Activated gamma-delta T cell treated with Interleukin-2 at 50 U/mL for 16 hours (primary cell): ENCODE measurements at regions not wholly inside any gene's neighbourhood (a gene's known extent, or its start where the extent isn't known, plus 50 kb on each side); places are given as distances from the start of the nearest gene placed in this dataset.
"Not testable (repeated sequence)": the region's sequence is repeated elsewhere in the genome, so short reads cannot be mapped to it uniquely, and the experiment has no call there.

ENCODE experiments used
- DNase-seq: peaks from one replicate; pipeline ENCODE4 v3.0.0-alpha.2; 2020

- no peak for DNase-seq
Observed at GRCh38 chr2:150697596-150697995, 210.1 kb upstream of the RND3 start.

GRCh38 chr2:150695451-150696135 lies 208.1 kb upstream of the RND3 start:
- no peak for DNase-seq

- no peak for DNase-seq
Observed at GRCh38 chr2:150693556-150693955, 206.1 kb upstream of the RND3 start.

- DNase-seq = no peak
Observed at GRCh38 chr2:150690870-150691269, 203.4 kb upstream of the RND3 start.

- DNase-seq = no peak
Observed at GRCh38 chr2:150690261-150690660, 202.8 kb upstream of the RND3 start.

DNA sequence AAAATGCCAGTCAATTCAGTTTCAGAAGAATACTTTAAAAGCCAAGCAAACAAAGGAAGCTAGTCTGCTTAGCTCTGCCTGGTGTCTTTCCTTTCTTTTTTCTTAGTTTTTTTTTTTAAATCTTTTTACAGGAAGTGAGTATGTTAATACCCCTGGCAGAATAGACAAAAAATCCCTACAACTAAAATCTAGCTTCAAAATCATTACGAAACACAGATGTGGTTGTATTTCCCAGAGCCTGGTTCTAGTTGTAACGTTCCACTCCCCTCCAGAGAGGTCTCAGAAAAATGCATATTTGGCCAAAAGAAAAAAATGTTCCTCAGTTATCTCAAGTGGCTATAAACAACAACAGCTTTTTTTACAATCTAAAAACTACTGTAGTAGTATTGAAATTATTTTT lies 202.1 kb upstream of the RND3 start:
- no peak for DNase-seq

- no peak for DNase-seq
Observed at GRCh38 chr2:150688016-150688415, 200.5 kb upstream of the RND3 start.

- DNase-seq = no peak
Observed at GRCh38 chr2:150686391-150686790, 198.9 kb upstream of the RND3 start.

DNA sequence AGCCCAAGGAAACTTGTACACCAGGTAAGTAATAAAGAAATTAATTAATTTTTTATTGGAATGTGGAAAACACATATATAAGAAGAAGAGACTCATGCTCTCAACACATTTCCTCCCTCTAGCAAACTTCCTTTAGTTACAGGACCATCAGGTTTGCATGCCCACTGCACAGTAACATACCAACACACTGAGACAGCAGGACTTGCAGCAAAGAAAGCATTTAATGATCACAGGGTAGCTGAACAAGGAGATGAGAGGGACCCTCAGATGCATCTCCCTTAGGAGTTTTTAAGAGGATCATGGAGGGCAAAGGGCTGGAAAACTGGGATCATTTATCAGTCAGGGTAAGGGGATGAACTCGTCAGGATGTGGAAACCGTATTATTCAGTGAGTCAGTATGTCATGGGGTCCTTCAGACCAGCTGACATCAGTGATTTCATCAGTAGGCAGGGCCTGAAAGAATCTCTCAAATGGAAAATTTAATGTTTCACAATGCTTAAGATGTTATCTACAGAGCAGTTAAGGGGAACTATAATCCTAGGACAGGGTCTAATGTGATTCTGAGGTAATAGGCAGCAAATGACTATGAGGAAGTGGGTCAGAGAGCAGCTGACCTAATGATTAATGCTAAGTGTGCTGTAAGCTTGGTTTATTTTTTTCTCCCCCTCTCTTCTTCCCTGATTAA lies 193.8 kb upstream of the RND3 start:
- DNase-seq = no peak

GRCh38 chr2:150679456-150680120 lies 192.1 kb upstream of the RND3 start:
- no peak for DNase-seq

DNA sequence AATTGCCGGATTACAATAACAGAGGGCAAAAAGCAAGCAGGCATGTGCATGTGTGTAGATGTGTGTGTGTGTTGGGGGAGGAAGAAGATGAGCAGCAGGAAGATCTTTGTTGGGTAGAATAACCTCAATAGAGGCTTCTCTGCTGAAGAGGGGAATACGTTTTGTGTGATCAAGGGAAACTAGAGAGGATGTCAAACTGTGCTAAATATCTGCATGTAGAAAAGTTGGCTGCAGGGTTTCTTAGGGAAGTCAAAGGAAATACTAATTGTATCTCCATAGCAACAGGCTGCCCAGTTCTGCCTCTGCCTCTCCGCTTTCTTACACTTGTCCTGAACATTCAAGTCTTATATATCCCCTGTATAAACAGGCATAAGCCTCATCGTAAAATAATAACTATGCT lies 190.1 kb upstream of the RND3 start:
- DNase-seq = no peak

DNA sequence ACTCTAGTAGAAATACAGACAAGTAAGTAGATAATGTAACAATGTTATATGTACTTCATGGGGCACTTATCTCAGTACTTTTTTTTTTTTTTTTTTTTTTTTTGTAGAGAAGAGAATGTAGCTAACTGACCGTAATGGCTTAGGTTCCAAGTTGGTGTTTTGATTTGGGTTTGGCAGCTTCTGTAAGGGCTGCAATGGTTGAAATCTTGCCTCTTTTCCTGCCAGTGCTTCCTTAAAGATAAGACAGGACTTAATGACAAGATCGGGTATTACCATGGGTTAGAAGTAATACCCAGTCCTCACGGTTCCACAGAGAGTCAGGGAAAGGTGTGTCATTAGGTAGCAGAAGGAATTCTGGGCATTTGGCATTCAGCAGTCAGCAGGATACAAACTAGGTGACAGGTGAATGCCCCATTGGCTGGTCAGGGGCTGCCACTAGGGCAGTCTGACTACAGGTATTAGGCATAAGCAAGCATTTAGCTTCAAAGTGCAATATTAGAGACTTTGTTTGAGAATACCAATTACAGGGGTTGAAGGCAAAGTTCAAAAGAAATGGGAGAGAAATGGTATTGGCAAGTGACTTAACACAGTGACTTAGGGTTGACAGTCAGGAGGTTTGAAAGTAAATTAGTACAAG lies 189.4 kb upstream of the RND3 start:
- no peak for DNase-seq

GRCh38 chr2:150675807-150676206 lies 188.3 kb upstream of the RND3 start:
- DNase-seq = no peak

GRCh38 chr2:150674283-150674682 lies 186.8 kb upstream of the RND3 start:
- DNase-seq = no peak

GRCh38 chr2:150672311-150672710 lies 184.8 kb upstream of the RND3 start:
- no peak for DNase-seq

GRCh38 chr2:150669492-150669891 lies 182.0 kb upstream of the RND3 start:
- no peak for DNase-seq

DNA sequence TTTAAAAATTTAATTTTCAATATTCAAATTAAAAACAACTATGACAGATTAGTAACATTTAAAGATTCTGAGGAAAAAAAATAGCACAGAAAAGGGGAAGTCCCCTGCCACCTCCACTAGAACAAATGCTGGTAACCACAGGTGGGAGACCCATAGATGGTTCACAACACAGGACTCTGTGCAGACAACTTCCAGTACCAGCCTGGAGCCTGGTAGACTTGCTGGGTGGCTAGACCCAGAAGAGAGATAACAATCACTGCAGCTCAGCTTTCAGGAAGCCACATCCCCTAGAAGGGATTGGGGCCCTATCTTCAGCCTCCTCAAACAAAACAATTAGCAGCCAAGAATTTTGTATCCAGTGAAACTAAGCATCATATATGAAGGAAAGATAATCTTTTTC lies 179.6 kb upstream of the RND3 start:
- not testable (repeated sequence) for DNase-seq

DNA sequence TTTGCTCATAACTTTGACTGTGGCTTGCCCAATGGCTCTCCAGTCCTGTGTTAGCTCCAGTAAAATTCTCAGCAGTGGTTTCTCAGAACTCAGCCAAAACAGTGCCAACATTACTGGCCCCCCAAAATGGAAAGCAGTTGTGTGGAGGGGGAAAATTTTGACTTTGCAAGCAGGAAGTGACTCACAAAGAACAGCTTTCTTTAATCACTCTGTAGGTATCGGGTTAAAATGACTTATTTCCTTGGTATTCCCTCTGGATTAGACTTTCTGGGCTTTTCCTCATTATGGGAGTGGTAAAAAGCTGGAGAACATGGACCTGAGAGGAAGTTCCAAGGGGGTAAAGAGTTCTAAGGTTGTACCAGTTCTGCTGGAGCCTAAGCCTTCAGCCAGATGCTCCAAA lies 175.7 kb upstream of the RND3 start:
- no peak for DNase-seq

DNA sequence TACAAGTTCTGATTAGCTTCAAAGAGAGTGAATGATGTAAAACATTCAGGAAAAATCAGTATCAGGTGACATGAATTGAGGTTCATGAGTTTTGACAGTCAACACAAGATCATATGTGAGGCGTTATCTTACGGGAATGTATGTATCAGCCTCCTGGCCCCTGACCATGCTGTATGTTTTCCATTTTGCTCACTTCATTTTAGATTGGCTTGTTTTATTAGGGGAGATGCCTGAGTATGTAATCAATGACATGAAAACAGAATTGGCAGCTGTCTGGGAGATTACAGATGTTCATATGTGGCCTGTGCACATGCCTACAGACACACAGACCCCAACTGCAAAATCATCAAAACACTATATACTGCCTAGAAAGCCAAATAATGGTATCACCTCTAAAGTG lies 168.5 kb upstream of the RND3 start:
- no peak for DNase-seq

- DNase-seq = no peak
Observed at GRCh38 chr2:150653351-150653750, 165.9 kb upstream of the RND3 start.

GRCh38 chr2:150647943-150648342 lies 160.5 kb upstream of the RND3 start:
- no peak for DNase-seq

- DNase-seq = no peak
Observed at GRCh38 chr2:150646746-150647145, 159.3 kb upstream of the RND3 start.

DNA sequence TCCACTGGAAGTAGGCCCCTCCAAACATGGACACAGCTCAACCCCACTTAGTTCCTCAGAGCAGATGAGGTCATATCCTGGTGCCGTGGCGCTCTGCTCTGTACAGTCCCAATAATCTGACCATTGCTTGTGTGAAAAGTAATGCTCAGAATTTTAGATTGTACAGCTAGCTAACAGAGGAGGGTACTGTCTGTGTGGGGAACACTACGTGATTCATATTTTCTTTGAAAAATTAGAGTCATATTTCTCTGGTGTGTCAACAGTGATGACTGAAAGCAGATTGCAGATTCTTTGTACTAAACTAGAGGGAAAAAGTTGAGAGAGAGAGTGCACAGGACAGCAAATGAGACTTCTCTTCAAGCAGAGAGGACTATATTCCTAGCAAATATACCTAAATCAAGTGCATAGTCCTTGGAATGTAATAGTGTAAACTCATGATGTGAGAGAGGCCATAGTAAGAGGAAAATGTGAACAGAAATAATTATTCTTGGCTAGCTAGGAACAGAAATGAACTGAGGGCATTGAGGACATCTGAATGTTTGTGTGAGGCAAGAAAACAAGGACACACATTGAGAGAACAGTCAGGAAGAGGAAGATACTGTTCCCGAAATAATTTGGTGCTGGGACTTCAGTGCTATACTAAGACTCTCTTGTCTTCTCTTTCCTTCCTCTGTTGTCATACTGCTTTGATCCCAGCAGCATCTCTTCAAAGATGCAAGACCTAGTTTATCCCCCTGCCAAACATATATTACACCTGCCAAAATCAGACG lies 157.0 kb upstream of the RND3 start:
- no peak for DNase-seq
